ENCODE measurements at regions not wholly inside any gene's neighbourhood (a gene's known extent, or its start where the extent isn't known, plus 50 kb on each side); places are given as distances from the start of the nearest gene placed in this dataset.
"Not testable (repeated sequence)": the region's sequence is repeated elsewhere in the genome, so short reads cannot be mapped to it uniquely, and the experiment has no call there.

GRCh38 chr6:164741938-164742451 lies 567.4 kb downstream of the C6orf118 start:
- Histone ChIP-seq H3K79me2 (ENCODE audit: control insufficient read depth, insufficient read depth, low read length) (no peaks in the 10 kb centered on the region), H3K9me3 (ENCODE audit: control insufficient read depth, low read depth, low read length) (no peaks in the 10 kb centered on the region), H2AFZ (ENCODE audit: control insufficient read depth, low read length) (no peak overlapping the region), H3K9ac (ENCODE audit: control insufficient read depth, extremely low read depth, insufficient read depth, low read length) (no peak overlapping the region), H3K4me1 (ENCODE audit: control insufficient read depth, extremely low read depth, insufficient read depth, low read length) (no peaks in the 10 kb centered on the region), H3K27me3 (ENCODE audit: control insufficient read depth, extremely low read depth, insufficient read depth, low read length) (no peaks in the 10 kb centered on the region), H3K36me3 (ENCODE audit: control insufficient read depth in 2 of 2, extremely low read depth in 1 of 2, insufficient read depth in 2 of 2, low read length in 2 of 2) (no peaks in the 10 kb centered on the region), H3K4me3 (ENCODE audit: control insufficient read depth in 2 of 3, extremely low read depth in 1 of 3, insufficient read depth in 2 of 3, low read depth in 1 of 3, low read length in 3 of 3) (no peak overlapping the region), H3K27ac (ENCODE audit: control insufficient read depth, insufficient read depth, low read length) (no peak overlapping the region), H3K4me2 (ENCODE audit: control insufficient read depth, extremely low read depth, insufficient read depth, low read depth, low read length) (no peak overlapping the region), H4K20me1 (ENCODE audit: control insufficient read depth, extremely low read depth, insufficient read depth, low read length) (no peaks in the 10 kb centered on the region), H3K9me1 (ENCODE audit: control insufficient read depth, extremely low read depth, insufficient read depth, low read length) (no peaks in the 10 kb centered on the region)
- DNase-seq (ENCODE audit: low read depth, low spot score) (no peak), FAIRE-seq (no peak)
- dilution Hi-C loops (cut with MboI; ENCODE audit: extremely low pct_ligation_motif_present, low sequenced_read_pairs) = no loop called here
- TF ChIP-seq, protein P1, sequence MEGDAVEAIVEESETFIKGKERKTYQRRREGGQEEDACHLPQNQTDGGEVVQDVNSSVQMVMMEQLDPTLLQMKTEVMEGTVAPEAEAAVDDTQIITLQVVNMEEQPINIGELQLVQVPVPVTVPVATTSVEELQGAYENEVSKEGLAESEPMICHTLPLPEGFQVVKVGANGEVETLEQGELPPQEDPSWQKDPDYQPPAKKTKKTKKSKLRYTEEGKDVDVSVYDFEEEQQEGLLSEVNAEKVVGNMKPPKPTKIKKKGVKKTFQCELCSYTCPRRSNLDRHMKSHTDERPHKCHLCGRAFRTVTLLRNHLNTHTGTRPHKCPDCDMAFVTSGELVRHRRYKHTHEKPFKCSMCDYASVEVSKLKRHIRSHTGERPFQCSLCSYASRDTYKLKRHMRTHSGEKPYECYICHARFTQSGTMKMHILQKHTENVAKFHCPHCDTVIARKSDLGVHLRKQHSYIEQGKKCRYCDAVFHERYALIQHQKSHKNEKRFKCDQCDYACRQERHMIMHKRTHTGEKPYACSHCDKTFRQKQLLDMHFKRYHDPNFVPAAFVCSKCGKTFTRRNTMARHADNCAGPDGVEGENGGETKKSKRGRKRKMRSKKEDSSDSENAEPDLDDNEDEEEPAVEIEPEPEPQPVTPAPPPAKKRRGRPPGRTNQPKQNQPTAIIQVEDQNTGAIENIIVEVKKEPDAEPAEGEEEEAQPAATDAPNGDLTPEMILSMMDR (optimal IDR thresholded peaks at IDR 0.05 in 1 of 3, IDR thresholded peaks at IDR 0.05 in 1 of 3, conservative IDR thresholded peaks at IDR 0.05 in 1 of 3; ENCODE audit: extremely low read depth in 1 of 3, insufficient read depth in 2 of 3, low read length in 3 of 3) = no peak

DNA sequence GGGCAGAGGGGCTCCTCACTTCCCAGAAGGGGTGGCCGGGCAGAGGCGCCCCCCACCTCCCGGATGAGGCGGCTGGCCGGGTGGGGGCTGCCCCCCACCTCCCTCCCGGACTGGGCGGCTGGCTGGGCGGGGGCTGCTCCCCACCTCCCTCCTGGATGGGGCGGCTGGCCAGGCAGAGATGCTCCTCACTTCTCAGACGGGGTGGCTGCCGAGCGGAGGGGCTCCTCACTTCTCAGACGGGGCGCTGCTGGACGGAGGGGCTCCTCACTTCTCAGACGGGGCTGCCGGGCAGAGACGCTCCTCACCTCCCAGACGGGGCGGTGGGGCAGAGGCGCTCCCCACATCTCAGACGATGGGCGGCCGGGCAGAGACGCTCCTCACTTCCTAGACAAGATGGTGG lies 573.3 kb downstream of the C6orf118 start:
- H3K4me2 ChIP-seq (ENCODE audit: control insufficient read depth, extremely low read depth, insufficient read depth, low read depth, low read length); H2AFZ ChIP-seq (ENCODE audit: control insufficient read depth, low read length); FAIRE-seq; H3K9me1 ChIP-seq (ENCODE audit: control insufficient read depth, extremely low read depth, insufficient read depth, low read length); H3K4me1 ChIP-seq (ENCODE audit: control insufficient read depth, extremely low read depth, insufficient read depth, low read length); H3K27ac ChIP-seq (ENCODE audit: control insufficient read depth, insufficient read depth, low read length); H3K36me3 ChIP-seq (ENCODE audit: control insufficient read depth in 2 of 2, extremely low read depth in 1 of 2, insufficient read depth in 2 of 2, low read length in 2 of 2); H3K27me3 ChIP-seq (ENCODE audit: control insufficient read depth, extremely low read depth, insufficient read depth, low read length); DNase-seq (ENCODE audit: low read depth, low spot score); dilution Hi-C loops (cut with MboI; ENCODE audit: extremely low pct_ligation_motif_present, low sequenced_read_pairs); H3K9me3 ChIP-seq (ENCODE audit: control insufficient read depth, low read depth, low read length); H3K9ac ChIP-seq (ENCODE audit: control insufficient read depth, extremely low read depth, insufficient read depth, low read length); H3K4me3 ChIP-seq (ENCODE audit: control insufficient read depth in 2 of 3, extremely low read depth in 1 of 3, insufficient read depth in 2 of 3, low read depth in 1 of 3, low read length in 3 of 3); H3K79me2 ChIP-seq (ENCODE audit: control insufficient read depth, insufficient read depth, low read length); H4K20me1 ChIP-seq (ENCODE audit: control insufficient read depth, extremely low read depth, insufficient read depth, low read length): not testable (repeated sequence)

DNA sequence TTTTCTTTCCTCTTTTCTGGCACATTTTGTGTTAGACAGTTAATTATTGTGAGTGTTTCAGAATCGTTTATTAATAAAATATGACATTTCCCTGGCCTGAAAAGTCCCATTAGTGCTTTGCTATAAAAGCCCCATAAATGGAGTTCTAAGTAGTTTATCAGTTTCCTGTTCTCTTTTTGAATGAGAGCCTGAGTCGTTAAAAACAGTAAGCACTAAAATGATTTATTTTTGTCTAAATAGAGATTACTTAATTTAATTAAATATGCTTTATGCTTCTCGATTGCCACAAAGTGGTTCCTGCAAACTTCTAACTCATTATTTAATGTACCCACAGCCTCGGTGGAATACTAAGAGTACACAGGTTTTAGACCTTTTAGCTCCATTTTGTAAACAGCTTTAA lies 577.9 kb downstream of the C6orf118 start:
- Histone ChIP-seq H3K27me3 (ENCODE audit: control insufficient read depth, extremely low read depth, insufficient read depth, low read length) (no peaks in the 10 kb centered on the region), H3K27ac (ENCODE audit: control insufficient read depth, insufficient read depth, low read length) (no peak overlapping the region), H3K9me3 (ENCODE audit: control insufficient read depth, low read depth, low read length) (no peaks in the 10 kb centered on the region), H3K4me2 (ENCODE audit: control insufficient read depth, extremely low read depth, insufficient read depth, low read depth, low read length) (no peak overlapping the region), H3K4me3 (ENCODE audit: control insufficient read depth in 2 of 3, extremely low read depth in 1 of 3, insufficient read depth in 2 of 3, low read depth in 1 of 3, low read length in 3 of 3) (no peak overlapping the region), H3K9me1 (ENCODE audit: control insufficient read depth, extremely low read depth, insufficient read depth, low read length) (no peaks in the 10 kb centered on the region), H4K20me1 (ENCODE audit: control insufficient read depth, extremely low read depth, insufficient read depth, low read length) (no peaks in the 10 kb centered on the region), H3K36me3 (ENCODE audit: control insufficient read depth in 2 of 2, extremely low read depth in 1 of 2, insufficient read depth in 2 of 2, low read length in 2 of 2) (no peaks in the 10 kb centered on the region), H3K4me1 (ENCODE audit: control insufficient read depth, extremely low read depth, insufficient read depth, low read length) (no peaks in the 10 kb centered on the region), H3K79me2 (ENCODE audit: control insufficient read depth, insufficient read depth, low read length) (no peaks in the 10 kb centered on the region), H2AFZ (ENCODE audit: control insufficient read depth, low read length) (no peak overlapping the region), H3K9ac (ENCODE audit: control insufficient read depth, extremely low read depth, insufficient read depth, low read length) (no peak overlapping the region)
- dilution Hi-C loops (cut with MboI; ENCODE audit: extremely low pct_ligation_motif_present, low sequenced_read_pairs) = no loop called here
- no peak for TF ChIP-seq EZH2 (IDR thresholded peaks at IDR 0.05; ENCODE audit: low read length)
- TF ChIP-seq, protein P1 (optimal IDR thresholded peaks at IDR 0.05 in 1 of 3, IDR thresholded peaks at IDR 0.05 in 1 of 3, conservative IDR thresholded peaks at IDR 0.05 in 1 of 3; ENCODE audit: extremely low read depth in 1 of 3, insufficient read depth in 2 of 3, low read length in 3 of 3) = no peak
- FAIRE-seq = no peak
- DNase-seq (ENCODE audit: low read depth, low spot score) = no peak

All from keratinocyte (primary cell).